ENCODE measurements at regions not wholly inside any gene's neighbourhood (a gene's known extent, or its start where the extent isn't known, plus 50 kb on each side); places are given as distances from the start of the nearest gene placed in this dataset.

GRCh38 chr3:25237602-25238001, 190.5 kb upstream of the RARB start:
- no peak for DNase-seq

- no peak for DNase-seq
Observed at GRCh38 chr3:25239042-25239441, 189.0 kb upstream of the RARB start.

- DNase-seq: no peak
Observed at GRCh38 chr3:25246913-25247312, 181.2 kb upstream of the RARB start.

- no peak for DNase-seq
Observed at GRCh38 chr3:25252291-25252690, 175.8 kb upstream of the RARB start.

- DNase-seq: no peak
Observed at GRCh38 chr3:25257026-25257425, 171.0 kb upstream of the RARB start.

- DNase-seq: no peak
Observed at GRCh38 chr3:25259871-25260270, 168.2 kb upstream of the RARB start.

- DNase-seq: no peak
Observed at GRCh38 chr3:25262322-25262721, 165.7 kb upstream of the RARB start.

GRCh38 chr3:25265284-25265683, 162.8 kb upstream of the RARB start:
- no peak for DNase-seq

- no peak for DNase-seq
Observed at GRCh38 chr3:25266677-25267076, 161.4 kb upstream of the RARB start.

GRCh38 chr3:25272090-25272489, 156.0 kb upstream of the RARB start:
- no peak for DNase-seq

GRCh38 chr3:25273582-25274171, 154.4 kb upstream of the RARB start:
- no peak for DNase-seq

- no peak for DNase-seq
Observed at GRCh38 chr3:25277503-25277902, 150.6 kb upstream of the RARB start.

GRCh38 chr3:25281041-25281731, 146.9 kb upstream of the RARB start:
- DNase-seq: no peak

- DNase-seq: no peak
Observed at GRCh38 chr3:25281732-25282126, 146.3 kb upstream of the RARB start.

- DNase-seq: no peak
Observed at GRCh38 chr3:25283613-25284012, 144.4 kb upstream of the RARB start.

- DNase-seq: no peak
Observed at GRCh38 chr3:25284249-25284648, 143.8 kb upstream of the RARB start.

- DNase-seq: no peak
Observed at GRCh38 chr3:25287291-25287884, 140.7 kb upstream of the RARB start.

- DNase-seq: no peak
Observed at GRCh38 chr3:25288413-25288812, 139.7 kb upstream of the RARB start.

- no peak for DNase-seq
Observed at GRCh38 chr3:25289156-25289555, 138.9 kb upstream of the RARB start.

GRCh38 chr3:25289663-25290062, 138.4 kb upstream of the RARB start:
- DNase-seq: no peak

- DNase-seq: no peak
Observed at GRCh38 chr3:25291481-25291905, 136.6 kb upstream of the RARB start.

GRCh38 chr3:25292036-25292435, 136.0 kb upstream of the RARB start:
- no peak for DNase-seq

GRCh38 chr3:25292595-25292994, 135.5 kb upstream of the RARB start:
- no peak for DNase-seq

GRCh38 chr3:25293736-25294135, 134.3 kb upstream of the RARB start:
- DNase-seq: no peak
